ENCODE measurements at regions not wholly inside any gene's neighbourhood (a gene's known extent, or its start where the extent isn't known, plus 50 kb on each side); places are given as distances from the start of the nearest gene placed in this dataset.
"Not testable (repeated sequence)": the region's sequence is repeated elsewhere in the genome, so short reads cannot be mapped to it uniquely, and the experiment has no call there.

DNA sequence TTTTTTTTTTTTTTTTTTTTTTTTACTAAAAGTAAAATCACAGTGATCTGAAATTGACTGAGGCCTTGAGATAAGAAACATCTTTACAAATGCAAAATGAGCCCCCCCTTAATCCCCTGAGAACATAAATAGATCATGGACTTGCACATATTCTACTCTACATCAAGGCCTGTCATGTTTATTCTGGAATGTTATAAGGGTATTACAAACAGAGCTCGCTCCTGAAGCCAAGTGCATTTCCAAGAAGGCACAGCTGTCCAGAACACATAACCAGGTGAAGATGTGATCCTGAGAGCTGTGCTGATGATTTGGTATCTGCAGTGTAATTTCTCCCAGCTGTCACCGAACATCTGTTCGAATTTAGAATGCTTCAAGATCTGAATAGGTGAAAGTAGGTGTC lies 384.5 kb downstream of the GPAT3 start:
- DNase-seq (ENCODE audit: low spot score) = no peak

DNA sequence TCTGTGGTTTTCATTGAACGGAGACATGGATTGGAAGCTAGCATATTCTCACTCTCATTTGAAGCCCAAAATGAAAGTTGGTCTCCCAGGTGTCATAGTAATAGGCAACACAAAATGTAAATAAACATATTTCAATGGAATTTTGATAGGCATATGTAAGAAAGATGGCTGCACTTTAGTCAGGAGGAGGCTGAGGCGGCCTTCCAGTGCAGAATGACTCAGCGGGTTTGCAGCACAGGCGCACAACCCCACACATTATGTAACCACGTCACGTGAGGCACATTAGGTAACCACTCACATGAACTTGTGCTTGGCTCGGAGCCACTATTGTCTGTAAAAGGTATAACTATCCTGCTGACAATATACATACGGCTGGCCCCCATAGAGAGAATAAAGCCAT lies 381.7 kb downstream of the GPAT3 start:
- DNase-seq (ENCODE audit: low spot score) = no peak

DNA sequence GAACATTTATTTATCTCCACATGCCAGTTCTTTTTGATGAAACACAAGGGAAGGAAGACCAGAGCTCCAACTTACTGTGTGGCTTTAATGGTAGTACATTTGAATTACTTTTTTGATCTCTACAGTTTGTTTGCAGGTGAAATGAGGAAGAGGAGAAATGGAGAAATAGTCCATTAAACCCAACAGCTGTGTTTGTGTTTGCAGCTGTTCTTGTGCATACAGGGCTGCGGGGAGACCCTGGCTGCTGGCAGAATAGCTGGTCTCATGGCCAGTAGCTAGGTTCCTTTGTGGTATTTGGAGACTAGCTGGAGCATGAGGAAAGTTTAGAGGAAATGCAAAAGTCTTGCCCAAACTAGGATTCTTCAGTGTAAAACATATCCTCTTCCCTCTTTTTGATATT lies 374.8 kb downstream of the GPAT3 start:
- DNase-seq (ENCODE audit: low spot score) = no peak

DNA sequence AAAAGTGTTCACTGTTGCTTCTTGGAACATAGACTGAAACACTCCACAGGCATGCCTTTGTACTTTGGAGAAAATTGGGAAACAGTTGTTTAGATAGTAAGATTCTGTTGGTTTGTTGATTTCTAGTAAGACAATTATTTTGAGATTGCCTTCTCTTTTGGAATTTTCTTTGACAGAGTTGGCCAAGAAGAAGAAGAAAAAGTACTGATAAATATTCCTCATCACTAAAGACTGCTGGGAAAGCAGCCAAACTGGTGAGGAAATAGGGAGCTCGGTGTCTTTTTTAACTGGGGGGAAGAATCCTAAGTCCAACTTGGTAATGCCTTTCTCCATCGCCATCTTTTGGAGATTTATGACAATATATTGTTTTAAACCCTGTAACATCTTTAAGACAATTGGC lies 370.7 kb downstream of the GPAT3 start:
- DNase-seq (ENCODE audit: low spot score) = no peak

DNA sequence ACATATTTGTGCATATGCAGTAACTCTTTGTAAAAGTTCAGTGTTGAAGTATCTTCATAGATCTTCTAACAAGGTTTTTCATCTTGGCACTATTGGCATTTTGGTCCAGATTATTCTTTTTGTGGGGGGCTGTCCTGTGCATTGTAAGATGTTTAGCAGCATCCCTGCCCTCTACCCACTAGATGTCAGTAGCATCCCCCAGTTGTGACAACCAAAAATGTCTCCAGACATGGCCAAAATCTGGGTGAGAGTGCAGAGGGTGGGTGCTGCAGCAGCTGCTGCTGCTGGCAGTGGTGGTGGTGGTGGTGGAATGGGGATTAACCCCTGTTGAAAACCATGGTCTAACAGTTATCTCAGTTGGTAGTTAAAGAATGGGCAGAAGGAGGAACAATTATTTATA lies 370.0 kb downstream of the GPAT3 start:
- peak; percentile 67 for DNase-seq (ENCODE audit: low spot score)

DNA sequence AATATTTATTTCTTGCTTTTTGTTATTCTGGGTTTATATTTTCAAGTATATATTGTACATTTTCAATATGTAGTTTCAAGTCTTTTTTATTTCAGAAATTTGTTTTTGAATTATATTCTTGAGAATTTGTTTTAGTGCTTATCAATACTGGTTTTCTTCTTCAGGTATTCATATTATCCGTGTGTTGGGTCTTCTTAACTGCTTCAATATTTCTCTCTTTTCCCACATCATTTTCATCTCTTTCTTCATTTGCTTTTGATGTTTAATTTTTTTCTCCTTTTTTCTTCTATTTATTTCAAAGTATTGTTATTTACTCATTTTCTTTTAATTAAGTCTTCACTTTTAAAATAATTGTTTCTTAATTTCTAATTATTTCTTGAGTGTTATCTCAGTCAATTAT lies 367.8 kb downstream of the GPAT3 start:
- DNase-seq (ENCODE audit: low spot score) = not testable (repeated sequence)

DNA sequence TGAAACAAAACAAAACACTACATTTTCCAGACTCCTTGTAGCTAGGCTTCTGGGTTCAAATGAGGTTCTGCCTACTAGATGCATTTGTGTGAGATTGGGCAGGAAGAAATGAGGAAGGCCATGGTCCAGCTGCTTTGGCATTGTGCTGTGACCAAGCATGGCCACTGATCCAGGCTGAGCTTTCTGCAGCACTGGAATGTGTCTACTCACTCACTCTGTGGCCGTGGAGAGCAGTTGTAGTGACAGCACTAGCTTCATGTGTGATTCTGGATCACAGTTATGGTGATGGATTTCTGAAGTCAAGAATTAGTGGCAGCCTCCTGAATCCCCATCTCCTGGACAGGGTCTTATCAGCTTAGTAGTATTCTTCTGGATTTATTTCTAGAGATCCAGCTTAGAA lies 358.9 kb downstream of the GPAT3 start:
- DNase-seq (ENCODE audit: low spot score) = no peak

DNA sequence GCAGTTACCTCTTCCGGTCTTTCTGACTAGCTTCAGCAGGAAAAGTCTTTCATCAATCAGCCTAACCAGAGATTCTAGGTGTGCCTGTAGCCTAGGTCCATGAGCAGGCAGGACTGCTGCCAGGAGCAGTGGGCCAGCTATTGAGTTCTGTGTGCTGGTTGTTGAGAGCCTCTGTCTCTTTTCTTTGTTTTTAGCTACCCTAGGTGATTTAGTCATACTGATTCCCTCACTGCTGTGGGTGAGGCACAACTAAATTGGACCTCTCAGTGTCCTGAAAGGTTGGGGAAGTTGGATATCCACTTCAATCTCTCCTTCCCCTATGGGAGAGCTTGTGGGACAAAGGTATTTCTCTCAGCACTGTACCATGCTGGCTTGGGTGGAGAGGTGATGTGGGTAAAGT lies 354.9 kb downstream of the GPAT3 start:
- DNase-seq (ENCODE audit: low spot score) = no peak

DNA sequence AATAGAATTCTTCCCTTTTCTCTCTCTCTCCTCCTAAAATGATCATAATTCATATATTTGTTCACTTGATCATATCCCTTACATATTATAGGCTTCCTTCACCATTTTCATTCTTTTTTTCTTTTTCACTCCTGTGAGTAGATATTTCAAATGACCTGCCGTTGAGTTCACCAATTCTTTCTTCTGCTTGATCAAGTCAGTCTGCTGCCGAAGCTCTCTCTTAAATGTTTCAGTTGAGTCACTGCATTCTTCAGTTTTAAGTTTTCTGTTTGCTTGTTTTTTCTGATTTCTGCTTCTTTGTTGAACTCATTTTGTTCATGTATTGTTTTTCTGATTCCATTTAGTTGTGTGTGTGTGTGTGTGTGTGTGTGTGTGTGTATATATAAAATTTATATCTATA lies 354.3 kb downstream of the GPAT3 start:
- DNase-seq (ENCODE audit: low spot score) = no peak

DNA sequence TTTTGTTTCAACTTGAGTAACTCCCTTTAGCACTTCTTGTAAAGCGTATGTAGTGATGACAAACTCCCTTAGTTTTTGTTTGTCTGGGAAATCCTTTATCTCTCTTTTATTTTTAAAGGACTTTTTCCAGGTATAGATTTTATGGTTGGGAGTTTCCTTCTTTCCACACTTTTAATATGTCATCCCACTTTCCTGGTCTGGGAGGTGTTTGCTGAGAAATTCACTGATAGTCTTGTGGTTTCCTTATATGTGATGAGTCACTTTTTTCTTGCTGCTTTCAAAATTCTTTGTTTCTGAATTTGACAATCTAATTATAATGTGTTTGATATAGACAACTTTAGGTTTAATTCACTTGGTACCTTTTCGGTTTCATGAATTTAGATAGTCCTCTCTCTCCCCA lies 353.9 kb downstream of the GPAT3 start:
- no peak for DNase-seq (ENCODE audit: low spot score)

DNA sequence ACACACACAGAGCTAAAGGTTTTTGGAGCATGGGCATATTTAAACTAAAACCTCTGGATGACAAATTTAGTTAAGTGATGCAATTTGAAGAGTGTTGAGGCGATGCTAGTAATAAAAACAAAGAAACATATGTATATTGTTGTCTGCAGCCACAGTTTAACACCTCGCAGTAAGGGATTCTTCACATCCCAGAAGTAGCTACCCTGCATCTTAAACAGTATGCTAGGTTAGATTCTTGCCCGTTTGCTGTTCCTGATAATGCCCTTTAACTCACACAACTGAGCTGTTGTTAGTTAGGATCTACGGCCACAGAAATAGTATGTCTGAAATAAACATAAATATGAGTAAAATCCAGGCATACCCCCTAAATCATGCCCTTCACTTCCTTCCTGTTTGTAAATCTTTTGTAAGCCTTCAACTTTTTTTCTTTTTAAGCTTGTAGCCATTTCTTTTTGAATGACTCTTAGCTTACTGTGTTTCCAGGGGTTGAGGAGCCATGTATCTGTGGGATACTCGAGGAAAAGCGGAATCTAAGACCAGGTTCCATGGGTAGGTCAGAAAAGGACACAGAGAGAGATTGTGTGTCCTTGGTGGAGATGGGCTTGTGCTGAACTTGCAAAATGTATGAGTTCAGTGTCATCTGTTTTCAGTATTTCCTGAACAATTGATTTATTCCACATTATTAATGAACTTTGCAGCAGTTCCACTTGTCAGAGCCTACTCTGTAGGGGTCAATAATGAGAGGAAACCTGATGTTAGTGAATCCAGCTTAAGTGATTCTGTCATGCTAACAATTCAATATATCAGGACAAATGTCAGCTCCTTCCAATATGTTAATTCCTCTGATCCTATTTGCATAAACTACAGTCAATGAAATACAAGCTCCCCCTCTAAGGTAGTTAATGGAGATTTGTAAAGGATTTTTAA lies 349.6 kb downstream of the GPAT3 start:
- no peak for DNase-seq (ENCODE audit: low spot score)

DNA sequence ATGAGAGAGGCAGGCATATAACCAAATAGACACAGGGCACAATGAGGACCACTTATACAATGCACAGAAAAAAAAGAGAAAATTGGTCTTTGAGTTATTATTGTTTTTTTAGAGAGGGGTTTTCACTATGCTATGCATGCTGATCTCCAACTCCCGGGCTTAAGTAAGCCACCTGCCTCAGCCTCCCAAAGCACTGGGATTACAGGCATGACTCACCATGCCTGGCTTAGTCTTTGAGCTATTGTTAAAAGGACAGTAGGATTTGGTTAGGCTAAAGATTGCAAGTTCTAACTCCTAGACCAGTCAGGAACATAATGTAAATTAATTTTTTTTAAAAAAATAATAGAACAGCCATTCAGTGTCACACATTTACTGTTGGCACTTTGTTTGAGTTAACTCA lies 340.1 kb downstream of the GPAT3 start:
- DNase-seq (ENCODE audit: low spot score) = no peak

DNA sequence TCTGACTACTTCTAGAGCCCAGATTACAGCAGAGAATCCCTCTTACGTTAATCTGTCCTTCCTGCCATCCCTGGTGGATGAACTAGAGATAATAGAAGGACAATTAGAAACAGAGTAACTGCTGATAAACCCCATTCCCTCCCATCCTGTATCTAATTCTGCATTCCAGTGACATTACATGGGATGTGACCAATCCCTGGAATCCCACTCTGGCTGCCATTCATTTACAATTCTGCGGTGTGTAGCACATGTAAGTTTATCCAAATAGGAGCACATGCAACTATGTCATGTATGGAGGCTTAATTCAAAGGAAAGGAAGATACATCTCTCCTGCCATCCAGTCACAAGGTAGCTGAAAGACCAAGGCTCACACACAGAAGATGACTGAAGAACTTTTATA lies 339.5 kb downstream of the GPAT3 start:
- no peak for DNase-seq (ENCODE audit: low spot score)

DNA sequence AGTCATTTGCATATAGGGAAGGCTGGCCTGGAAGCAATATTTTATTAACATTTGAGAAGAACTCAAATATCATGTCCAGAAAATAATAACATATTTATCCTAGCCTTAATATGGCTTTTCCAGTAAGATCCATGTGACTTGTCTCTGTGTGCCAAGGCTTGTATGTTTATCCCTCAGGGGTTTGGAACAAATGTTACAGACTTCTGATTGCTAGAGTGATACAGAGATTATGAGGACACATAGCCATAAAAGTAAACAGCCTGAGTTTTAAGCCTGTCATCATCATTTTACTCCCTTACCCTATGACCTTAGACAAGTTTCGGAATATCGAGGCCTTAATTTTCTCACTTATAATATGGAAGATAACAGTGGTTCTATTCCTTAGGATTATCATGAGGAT lies 338.1 kb downstream of the GPAT3 start:
- no peak for DNase-seq (ENCODE audit: low spot score)

DNA sequence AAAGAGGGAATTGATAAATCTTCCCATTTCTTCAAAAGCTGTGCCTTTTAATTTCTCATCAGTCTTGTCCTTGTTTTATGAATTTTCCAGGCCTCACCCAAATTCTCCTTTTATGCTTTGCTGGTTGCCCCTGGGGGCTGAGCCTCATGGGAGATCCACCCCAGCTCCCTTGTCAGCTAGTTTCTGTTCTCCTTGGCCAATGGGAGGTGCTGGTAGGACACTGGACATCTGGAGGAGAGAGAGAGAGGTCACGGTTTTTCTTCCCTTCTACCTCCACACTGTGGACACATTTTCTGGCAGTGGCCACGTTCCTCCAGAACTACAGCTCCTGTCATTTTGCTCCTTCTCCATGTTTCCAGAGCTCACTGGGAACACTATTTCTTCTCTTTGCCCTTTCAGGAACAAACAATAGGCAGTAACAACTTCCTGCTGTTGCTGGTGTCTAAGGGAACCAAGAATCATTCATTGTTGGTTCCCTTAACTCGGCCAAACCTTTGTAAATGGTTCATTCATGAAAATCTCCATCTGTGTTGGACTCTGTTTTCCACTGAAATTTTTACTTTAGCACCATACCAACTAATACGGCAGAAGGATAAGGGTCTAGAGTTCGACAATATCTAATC lies 334.5 kb downstream of the GPAT3 start:
- DNase-seq (ENCODE audit: low spot score) = no peak

DNA sequence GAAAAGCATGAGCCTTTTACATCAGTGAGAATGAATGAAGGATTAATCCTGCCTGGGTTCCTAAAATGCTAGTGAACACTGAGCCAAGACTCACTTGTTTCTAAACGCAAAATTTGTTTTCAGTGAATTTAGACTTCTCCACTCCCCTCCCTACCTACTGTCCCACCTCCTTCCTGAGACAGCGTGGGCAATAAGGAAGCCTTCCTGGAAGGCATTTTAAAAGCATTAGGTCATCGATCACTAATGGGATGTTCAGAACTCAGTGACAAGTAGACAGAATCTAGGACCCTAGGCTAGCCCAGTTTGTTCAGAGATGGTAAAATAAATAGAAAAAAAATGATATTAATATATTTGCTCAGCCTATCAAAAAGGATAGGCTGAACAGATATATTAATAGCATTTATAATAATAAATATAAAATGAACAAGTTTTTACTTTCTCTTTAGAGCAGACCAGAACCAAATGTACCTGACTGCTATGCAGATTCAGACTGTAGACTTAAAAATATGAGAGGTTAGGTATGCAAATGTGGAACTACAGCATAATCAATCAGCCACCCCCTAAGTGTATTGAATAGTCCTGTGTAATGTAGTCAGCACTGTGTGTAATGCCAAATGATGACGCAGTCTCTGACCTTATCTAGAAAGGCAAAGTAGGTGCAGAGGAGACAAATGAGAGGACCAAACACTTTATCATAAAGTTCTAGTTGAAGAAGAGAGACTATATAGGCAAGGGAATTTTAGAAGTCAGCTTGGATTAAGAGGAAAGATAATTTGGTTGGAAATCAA lies 331.1 kb downstream of the GPAT3 start:
- DNase-seq (ENCODE audit: low spot score) = no peak

DNA sequence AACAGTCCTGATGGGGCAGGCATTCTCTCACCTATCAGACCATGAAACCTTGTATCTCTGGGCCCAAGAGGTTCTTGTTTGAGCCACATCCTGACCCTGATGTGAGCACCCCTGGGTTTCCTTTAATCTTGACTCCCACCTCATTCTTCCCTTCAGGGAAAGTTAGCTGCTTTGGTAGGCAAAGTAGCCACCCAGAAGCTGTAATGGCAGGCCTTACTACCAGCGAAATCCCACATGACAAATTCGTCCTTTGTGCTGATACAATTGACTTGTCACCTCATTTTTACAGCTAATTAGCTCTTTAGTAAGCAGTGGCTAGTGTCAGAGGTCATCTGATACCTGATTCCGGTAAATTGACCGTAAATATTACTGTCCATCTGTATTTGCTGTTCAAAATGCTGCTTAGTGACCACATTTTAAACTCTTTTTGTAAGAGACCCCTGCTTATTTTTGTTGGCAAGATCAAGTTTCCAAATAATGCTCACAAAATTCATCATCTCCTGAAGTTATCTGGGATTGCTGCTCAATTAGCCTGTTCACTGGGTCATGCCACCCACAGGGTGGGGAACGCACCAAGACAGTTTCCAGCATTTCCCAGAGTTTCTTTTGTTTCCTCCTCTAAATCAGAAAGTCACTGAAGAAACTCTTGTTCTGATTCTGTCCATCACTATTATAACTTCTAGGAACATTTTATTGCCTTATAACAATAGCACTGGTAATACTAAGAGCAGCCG lies 329.7 kb downstream of the GPAT3 start:
- peak; percentile 55 for DNase-seq (ENCODE audit: low spot score)

DNA sequence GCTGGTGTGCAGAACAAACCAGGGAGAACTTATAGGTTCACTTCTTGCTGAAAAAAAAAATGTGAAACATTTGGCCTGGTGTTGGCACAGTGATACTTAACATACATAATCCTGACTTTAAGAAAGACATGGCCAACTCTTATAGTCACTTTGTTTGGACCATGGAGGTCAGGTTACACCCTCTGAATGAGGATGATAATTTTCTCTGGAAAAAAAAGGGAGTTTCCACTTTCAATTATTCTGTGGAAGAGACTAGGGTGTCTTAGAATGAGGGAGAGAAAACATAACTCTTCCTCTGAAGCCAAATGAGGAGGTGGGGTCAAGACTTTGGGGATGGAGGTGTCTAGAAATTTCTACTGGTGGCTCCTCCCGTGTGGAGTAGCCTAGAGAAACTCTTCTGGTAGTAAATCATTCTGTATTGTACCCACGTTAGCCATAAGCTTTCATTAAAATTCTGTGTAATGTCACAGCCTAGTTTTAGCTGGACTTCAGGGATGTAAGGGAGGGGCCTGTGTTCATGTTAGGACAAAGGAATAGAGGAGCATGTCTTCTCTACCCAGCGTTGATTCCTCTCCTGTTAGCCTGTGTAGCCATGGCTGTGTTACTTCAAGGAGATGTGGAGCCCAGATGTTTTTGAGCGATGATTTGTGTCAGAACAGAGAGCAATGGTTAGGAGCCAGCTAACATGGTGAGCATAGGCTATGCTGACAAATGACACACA lies 328.3 kb downstream of the GPAT3 start:
- DNase-seq (ENCODE audit: low spot score) = no peak

DNA sequence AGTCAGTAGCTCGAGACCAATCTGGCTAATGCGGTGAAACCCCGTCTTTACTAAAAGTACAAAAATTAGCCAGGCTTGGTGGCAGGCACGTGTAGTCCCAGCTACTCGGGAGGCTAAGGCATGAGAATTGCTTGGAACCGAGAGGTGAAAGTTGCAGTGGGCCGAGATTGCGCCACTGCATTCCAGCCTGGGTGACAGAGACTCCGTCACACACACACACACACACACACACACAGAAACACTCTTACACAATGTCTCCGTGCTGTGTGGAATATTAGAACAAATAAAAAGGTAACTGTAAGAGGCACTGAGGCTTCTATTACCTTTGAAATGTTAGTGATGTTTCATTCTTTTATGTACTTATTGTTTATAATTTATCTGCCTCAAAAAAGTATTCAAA lies 326.6 kb downstream of the GPAT3 start:
- DNase-seq (ENCODE audit: low spot score) = no peak

DNA sequence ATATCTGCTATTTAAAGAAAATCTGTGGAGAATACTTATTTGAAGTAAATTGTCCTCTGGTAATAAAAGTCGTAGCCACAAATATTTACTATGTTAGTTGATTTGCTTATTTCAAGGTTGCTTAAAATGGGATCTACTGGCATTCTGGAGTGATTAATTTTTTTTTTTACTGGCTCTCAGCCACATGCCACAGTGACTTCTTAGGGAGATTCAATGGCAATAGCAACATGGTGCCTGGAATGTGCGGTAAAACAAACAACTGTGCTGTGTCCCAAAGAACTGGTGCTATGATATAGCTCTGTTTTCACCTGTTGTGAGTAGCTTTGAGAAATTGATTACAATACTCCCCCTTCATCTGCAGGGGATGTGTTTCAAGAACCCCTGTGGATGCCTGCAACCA lies 324.3 kb downstream of the GPAT3 start:
- DNase-seq (ENCODE audit: low spot score) = no peak

DNA sequence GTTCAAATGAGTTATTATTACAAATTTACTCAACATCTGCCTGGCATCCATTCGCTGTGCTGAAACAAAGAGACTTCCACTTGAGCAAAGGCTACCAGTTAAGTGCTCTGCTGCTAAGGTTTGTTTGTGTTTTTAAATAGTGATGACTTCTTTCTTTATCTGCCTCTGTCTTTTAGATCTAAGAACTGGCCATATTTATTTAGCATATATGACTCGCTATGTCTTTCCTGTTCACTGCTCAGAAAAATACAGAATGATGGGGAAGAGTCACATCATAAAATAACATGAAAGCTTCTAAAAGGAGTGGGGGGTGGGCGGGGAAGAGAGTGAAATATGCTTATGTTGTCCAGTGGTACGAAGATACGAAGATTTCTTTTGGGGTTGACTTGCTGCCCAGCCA lies 322.2 kb downstream of the GPAT3 start:
- DNase-seq (ENCODE audit: low spot score) = no peak

DNA sequence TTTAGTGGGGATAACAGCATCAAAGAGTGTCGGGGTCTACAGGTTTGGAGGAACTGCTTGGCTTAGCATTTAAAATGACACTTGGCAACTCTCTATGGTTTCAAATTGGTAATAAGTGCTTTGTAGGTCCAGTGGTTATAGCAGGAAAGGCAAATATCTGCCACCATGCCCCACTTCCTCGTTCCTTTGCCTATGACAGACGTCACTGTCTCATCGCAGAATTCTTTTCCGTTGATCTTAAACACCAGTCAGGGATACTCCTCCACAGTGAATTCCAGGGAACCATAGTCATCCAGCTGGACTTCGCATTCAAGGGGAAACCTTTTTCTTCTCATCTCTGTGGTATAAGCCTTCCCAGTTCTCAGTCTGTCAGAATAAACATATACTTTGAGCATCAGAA lies 319.1 kb downstream of the GPAT3 start:
- DNase-seq (ENCODE audit: low spot score) = no peak
